ENCODE measurements at regions not wholly inside any gene's neighbourhood (a gene's known extent, or its start where the extent isn't known, plus 50 kb on each side); places are given as distances from the start of the nearest gene placed in this dataset.

DNA sequence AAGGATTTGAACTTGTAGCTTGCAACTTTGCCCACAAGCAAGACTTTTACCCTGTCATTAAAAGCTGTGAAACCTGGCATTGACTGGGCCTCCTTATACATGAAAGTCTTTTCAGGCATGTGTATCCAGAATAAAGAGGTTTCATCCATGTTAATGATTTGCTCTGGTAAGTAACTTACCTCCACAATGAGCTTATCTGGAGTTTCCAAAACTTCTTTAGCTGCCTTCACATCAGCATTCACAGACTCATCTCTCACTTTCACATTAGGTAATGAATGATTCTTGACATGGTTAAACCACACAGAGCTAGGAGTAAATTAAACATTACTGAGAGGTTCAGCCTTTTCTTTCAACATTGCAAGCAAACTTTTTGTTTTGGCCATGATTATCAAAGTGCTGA, 234.4 kb upstream of the CLEC14A start:
- TF ChIP-seq, protein P1, sequence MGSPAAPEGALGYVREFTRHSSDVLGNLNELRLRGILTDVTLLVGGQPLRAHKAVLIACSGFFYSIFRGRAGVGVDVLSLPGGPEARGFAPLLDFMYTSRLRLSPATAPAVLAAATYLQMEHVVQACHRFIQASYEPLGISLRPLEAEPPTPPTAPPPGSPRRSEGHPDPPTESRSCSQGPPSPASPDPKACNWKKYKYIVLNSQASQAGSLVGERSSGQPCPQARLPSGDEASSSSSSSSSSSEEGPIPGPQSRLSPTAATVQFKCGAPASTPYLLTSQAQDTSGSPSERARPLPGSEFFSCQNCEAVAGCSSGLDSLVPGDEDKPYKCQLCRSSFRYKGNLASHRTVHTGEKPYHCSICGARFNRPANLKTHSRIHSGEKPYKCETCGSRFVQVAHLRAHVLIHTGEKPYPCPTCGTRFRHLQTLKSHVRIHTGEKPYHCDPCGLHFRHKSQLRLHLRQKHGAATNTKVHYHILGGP (tag by site-specific recombination; IDR thresholded peaks at IDR 0.05): no peak
- TF ChIP-seq, protein P2, sequence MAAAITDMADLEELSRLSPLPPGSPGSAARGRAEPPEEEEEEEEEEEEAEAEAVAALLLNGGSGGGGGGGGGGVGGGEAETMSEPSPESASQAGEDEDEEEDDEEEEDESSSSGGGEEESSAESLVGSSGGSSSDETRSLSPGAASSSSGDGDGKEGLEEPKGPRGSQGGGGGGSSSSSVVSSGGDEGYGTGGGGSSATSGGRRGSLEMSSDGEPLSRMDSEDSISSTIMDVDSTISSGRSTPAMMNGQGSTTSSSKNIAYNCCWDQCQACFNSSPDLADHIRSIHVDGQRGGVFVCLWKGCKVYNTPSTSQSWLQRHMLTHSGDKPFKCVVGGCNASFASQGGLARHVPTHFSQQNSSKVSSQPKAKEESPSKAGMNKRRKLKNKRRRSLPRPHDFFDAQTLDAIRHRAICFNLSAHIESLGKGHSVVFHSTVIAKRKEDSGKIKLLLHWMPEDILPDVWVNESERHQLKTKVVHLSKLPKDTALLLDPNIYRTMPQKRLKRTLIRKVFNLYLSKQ (tag by site-specific recombination; IDR thresholded peaks at IDR 0.05; ENCODE audit: borderline replicate concordance): no peak
- TF ChIP-seq KLF10 (tag by site-specific recombination; IDR thresholded peaks at IDR 0.05) (no peak), ZNF214 (tag by site-specific recombination; IDR thresholded peaks at IDR 0.05; ENCODE audit: borderline replicate concordance) (no peak), ZNF776 (tag by site-specific recombination; IDR thresholded peaks at IDR 0.05; ENCODE audit: borderline replicate concordance) (no peak), ZNF596 (tag by site-specific recombination; IDR thresholded peaks at IDR 0.05) (no peak)
- H3K4me1 ChIP-seq (ENCODE audit: control insufficient read depth, insufficient read depth, low read length): no peaks in the 10 kb centered on the region
- no peaks in the 10 kb centered on the region for H3K36me3 ChIP-seq (ENCODE audit: control insufficient read depth in 2 of 2, insufficient read depth in 1 of 2, low read length in 2 of 2)
- ChIA-PET POLR2A (no interaction called here), CTCF (no interaction called here)
- no peak overlapping the region for H3K4me3 ChIP-seq (ENCODE audit: low read depth, low read length)
- no peak overlapping the region for H3K27ac ChIP-seq (ENCODE audit: extremely low read depth, low read depth, low read length)
- H3K9me3 ChIP-seq (ENCODE audit: control insufficient read depth, insufficient read depth, low read depth, low read length): no peaks in the 10 kb centered on the region

DNA sequence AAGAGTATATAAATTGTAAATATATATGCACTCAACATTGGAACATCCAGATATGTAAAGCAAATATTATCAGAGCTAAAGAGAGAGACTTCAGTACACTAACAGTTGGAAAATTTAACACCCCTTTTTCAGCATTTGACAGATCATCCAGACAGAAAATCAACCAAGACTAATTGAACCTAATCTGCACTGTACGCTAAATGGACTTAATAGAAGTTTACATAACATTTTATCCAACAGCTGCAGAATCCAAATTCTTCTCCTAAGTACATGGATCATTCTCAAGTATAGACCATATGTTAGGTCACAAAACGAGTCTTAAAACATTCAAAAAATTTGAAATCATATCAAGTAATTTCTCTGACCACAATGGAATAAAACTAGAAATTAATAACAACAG, 229.1 kb upstream of the CLEC14A start:
- TF ChIP-seq ZNF776 (tag by site-specific recombination; IDR thresholded peaks at IDR 0.05; ENCODE audit: borderline replicate concordance): no peak
- TF ChIP-seq, protein P3, sequence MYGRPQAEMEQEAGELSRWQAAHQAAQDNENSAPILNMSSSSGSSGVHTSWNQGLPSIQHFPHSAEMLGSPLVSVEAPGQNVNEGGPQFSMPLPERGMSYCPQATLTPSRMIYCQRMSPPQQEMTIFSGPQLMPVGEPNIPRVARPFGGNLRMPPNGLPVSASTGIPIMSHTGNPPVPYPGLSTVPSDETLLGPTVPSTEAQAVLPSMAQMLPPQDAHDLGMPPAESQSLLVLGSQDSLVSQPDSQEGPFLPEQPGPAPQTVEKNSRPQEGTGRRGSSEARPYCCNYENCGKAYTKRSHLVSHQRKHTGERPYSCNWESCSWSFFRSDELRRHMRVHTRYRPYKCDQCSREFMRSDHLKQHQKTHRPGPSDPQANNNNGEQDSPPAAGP (tag by site-specific recombination; IDR thresholded peaks at IDR 0.05): no peak
- no peak for TF ChIP-seq MZF1 (tag by site-specific recombination; IDR thresholded peaks at IDR 0.05; ENCODE audit: borderline replicate concordance)
- TF ChIP-seq ZNF157 (tag by site-specific recombination; IDR thresholded peaks at IDR 0.05): no peak
- TF ChIP-seq, protein P4, sequence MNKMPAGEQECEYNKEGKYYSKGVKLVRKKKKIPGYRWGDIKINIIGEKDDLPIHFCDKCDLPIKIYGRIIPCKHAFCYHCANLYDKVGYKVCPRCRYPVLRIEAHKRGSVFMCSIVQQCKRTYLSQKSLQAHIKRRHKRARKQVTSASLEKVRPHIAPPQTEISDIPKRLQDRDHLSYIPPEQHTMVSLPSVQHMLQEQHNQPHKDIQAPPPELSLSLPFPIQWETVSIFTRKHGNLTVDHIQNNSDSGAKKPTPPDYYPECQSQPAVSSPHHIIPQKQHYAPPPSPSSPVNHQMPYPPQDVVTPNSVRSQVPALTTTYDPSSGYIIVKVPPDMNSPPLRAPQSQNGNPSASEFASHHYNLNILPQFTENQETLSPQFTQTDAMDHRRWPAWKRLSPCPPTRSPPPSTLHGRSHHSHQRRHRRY (tag by site-specific recombination; IDR thresholded peaks at IDR 0.05): no peak
- TF ChIP-seq ZNF626 (tag by site-specific recombination; IDR thresholded peaks at IDR 0.05): no peak
- no peak for TF ChIP-seq ZFP41 (tag by site-specific recombination; IDR thresholded peaks at IDR 0.05; ENCODE audit: borderline replicate concordance)
- TF ChIP-seq ZNF529 (tag by site-specific recombination; IDR thresholded peaks at IDR 0.05; ENCODE audit: insufficient replicate concordance): no peak
- no peak for TF ChIP-seq SCRT1 (tag by site-specific recombination; IDR thresholded peaks at IDR 0.05; ENCODE audit: borderline replicate concordance)
- TF ChIP-seq ZNF433 (tag by site-specific recombination; IDR thresholded peaks at IDR 0.05; ENCODE audit: low read depth): no peak
- ChIA-PET POLR2A (no interaction called here), CTCF (no interaction called here)
- no peaks in the 10 kb centered on the region for H3K4me1 ChIP-seq (ENCODE audit: control insufficient read depth, insufficient read depth, low read length)
- no peaks in the 10 kb centered on the region for H3K36me3 ChIP-seq (ENCODE audit: control insufficient read depth in 2 of 2, insufficient read depth in 1 of 2, low read length in 2 of 2)
- no peak overlapping the region for H3K4me3 ChIP-seq (ENCODE audit: low read depth, low read length)
- H3K27ac ChIP-seq (ENCODE audit: extremely low read depth, low read depth, low read length): no peak overlapping the region
- no peaks in the 10 kb centered on the region for H3K9me3 ChIP-seq (ENCODE audit: control insufficient read depth, insufficient read depth, low read depth, low read length)

DNA sequence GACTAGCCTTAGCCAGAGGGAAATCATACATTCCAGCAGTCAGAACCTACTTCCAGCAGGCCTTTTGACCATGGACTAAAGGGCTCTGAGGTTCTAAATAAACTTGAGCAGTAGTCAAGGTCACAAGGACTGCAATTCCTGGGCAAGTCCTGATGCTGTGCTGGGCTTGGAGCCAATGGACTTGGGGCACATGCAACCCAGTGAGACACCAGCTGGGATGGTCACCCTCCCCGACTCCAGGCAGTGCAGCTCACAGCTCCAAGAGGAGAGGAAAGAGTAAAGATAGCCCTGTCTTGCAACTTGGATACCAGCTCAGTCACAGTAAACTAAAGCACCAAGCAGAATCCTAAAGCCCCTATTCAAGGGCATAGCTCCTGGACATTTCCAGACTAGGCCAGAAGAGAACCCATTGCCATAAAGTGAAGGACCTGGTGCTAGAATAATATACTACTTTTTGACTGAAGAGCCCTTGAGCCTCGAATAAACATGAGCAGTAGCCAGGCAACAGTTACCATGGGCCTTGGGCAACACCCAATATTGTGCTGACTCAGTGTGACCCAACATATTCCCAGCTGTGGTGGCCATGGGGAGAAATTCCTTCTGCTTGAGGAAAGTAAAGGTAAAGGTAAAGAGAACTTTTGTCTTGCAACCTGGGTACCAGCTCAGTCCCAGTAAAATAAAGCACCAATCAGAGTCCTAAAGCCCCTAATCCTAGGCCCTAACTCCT, 226.2 kb upstream of the CLEC14A start:
- ChIA-PET POLR2A (no interaction called here), CTCF (no interaction called here)
- Histone ChIP-seq H3K9me3 (ENCODE audit: control insufficient read depth, insufficient read depth, low read depth, low read length) (no peaks in the 10 kb centered on the region), H3K4me1 (ENCODE audit: control insufficient read depth, insufficient read depth, low read length) (no peaks in the 10 kb centered on the region), H3K36me3 (ENCODE audit: control insufficient read depth in 2 of 2, insufficient read depth in 1 of 2, low read length in 2 of 2) (no peaks in the 10 kb centered on the region), H3K27ac (ENCODE audit: extremely low read depth, low read depth, low read length) (no peak overlapping the region), H3K4me3 (ENCODE audit: low read depth, low read length) (no peak overlapping the region)
- TF ChIP-seq GLI4 (tag by site-specific recombination; IDR thresholded peaks at IDR 0.05) (no peak), ZNF747 (tag by site-specific recombination; IDR thresholded peaks at IDR 0.05) (no peak), ZNF629 (tag by site-specific recombination; IDR thresholded peaks at IDR 0.05) (no peak), ZNF549 (tag by site-specific recombination; IDR thresholded peaks at IDR 0.05) (no peak), ZXDB (tag by site-specific recombination; IDR thresholded peaks at IDR 0.05) (no peak), ZNF621 (tag by site-specific recombination; IDR thresholded peaks at IDR 0.05) (no peak), ZNF548 (tag by site-specific recombination; IDR thresholded peaks at IDR 0.05) (no peak)
- TF ChIP-seq, protein P5, sequence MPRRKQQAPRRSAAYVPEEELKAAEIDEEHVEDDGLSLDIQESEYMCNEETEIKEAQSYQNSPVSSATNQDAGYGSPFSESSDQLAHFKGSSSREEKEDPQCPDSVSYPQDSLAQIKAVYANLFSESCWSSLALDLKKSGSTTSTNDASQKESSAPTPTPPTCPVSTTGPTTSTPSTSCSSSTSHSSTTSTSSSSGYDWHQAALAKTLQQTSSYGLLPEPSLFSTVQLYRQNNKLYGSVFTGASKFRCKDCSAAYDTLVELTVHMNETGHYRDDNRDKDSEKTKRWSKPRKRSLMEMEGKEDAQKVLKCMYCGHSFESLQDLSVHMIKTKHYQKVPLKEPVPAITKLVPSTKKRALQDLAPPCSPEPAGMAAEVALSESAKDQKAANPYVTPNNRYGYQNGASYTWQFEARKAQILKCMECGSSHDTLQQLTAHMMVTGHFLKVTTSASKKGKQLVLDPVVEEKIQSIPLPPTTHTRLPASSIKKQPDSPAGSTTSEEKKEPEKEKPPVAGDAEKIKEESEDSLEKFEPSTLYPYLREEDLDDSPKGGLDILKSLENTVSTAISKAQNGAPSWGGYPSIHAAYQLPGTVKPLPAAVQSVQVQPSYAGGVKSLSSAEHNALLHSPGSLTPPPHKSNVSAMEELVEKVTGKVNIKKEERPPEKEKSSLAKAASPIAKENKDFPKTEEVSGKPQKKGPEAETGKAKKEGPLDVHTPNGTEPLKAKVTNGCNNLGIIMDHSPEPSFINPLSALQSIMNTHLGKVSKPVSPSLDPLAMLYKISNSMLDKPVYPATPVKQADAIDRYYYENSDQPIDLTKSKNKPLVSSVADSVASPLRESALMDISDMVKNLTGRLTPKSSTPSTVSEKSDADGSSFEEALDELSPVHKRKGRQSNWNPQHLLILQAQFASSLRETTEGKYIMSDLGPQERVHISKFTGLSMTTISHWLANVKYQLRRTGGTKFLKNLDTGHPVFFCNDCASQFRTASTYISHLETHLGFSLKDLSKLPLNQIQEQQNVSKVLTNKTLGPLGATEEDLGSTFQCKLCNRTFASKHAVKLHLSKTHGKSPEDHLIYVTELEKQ (tag by site-specific recombination; IDR thresholded peaks at IDR 0.05; ENCODE audit: borderline replicate concordance): no peak

Data from HEK293 (cell line).